Ishikawa (cell line): ENCODE measurements at regions not wholly inside any gene's neighbourhood (a gene's known extent, or its start where the extent isn't known, plus 50 kb on each side); places are given as distances from the start of the nearest gene placed in this dataset.

ENCODE experiments used
- CEBPB ChIP-seq: IDR thresholded peaks from 2 replicates; pipeline ENCODE4 v1.6.1; 2012
- CREB1 ChIP-seq: IDR thresholded peaks from 2 replicates; pipeline ENCODE4 v1.6.1; 2012; ENCODE audit warnings: low read depth
- MAX ChIP-seq: IDR thresholded peaks from 2 replicates; pipeline ENCODE4 v1.6.1; 2012
- REST ChIP-seq: IDR thresholded peaks from 2 replicates; pipeline ENCODE4 v1.6.1; 2012; ENCODE audit warnings: low read depth, mild to moderate bottlenecking
- TAF1 ChIP-seq: IDR thresholded peaks from 2 replicates; pipeline ENCODE4 v1.6.1; 2012; ENCODE audit warnings: low read depth, mild to moderate bottlenecking
- TCF12 ChIP-seq: IDR thresholded peaks from 2 replicates; pipeline ENCODE4 v1.6.1; 2012; ENCODE audit warnings: low read depth
- TEAD4 ChIP-seq: IDR thresholded peaks from 2 replicates; pipeline ENCODE4 v1.6.1; 2012

- no peak for TF ChIP-seq MAX
- no peak for TF ChIP-seq TEAD4
- no peak for TF ChIP-seq CEBPB
- no peak for TF ChIP-seq REST
- no peak for TF ChIP-seq CREB1
- TF ChIP-seq TAF1, result no peak
- TF ChIP-seq TCF12, result no peak
These were observed 537.2 kb upstream of the TLE4 start for GRCh38 chr9:79034583-79034982.
